Type B pancreatic cell (in vitro differentiated cells): ENCODE measurements at regions not wholly inside any gene's neighbourhood (a gene's known extent, or its start where the extent isn't known, plus 50 kb on each side); places are given as distances from the start of the nearest gene placed in this dataset.
A peak's percentile ranks its signal among the peaks of the same experiment; 100 is the strongest.

Experiments used
- DNase-seq: peaks from one replicate; pipeline ENCODE4 v3.0.0; 2021; ENCODE audit warnings: mixed read lengths; ENCODE audit not compliant: unreplicated experiment; ENCODE audit errors: extremely low spot score
- H3K27ac Mint-ChIP-seq: 2 replicates; pipeline ENCODE4 v1.8.0; 2021; ENCODE audit warnings: mild to moderate bottlenecking, mixed read lengths
- H3K27me3 Mint-ChIP-seq: 2 replicates; pipeline ENCODE4 v1.8.0; 2021; ENCODE audit warnings: mixed read lengths
- H3K36me3 Mint-ChIP-seq: 2 replicates; pipeline ENCODE4 v1.8.0; 2021; ENCODE audit warnings: mixed read lengths
- H3K4me1 Mint-ChIP-seq: one replicate; pipeline ENCODE4 v1.8.0; 2021; ENCODE audit warnings: mixed read lengths; ENCODE audit not compliant: unreplicated experiment
- H3K4me3 Mint-ChIP-seq: 2 replicates; pipeline ENCODE4 v1.8.0; 2021; ENCODE audit warnings: mild to moderate bottlenecking, mixed read lengths
- H3K9me3 Mint-ChIP-seq: 2 replicates; pipeline ENCODE4 v1.8.0; 2021; ENCODE audit warnings: mixed read lengths
- CTCF ChIP-seq: fragments of 200-600 bp; sonication (generic); conservative IDR thresholded peaks from 2 replicates; pipeline ENCODE4 v1.5.0; 2021; ENCODE audit warnings: antibody characterized with exemption, mild to moderate bottlenecking

- Mint-ChIP-seq H3K27me3 (no peaks in the 10 kb centered on the region), H3K4me1 (no peaks in the 10 kb centered on the region), H3K9me3 (no peaks in the 10 kb centered on the region), H3K4me3 (no peak overlapping the region), H3K27ac (no peak overlapping the region), H3K36me3 (no peaks in the 10 kb centered on the region)
- no peak for TF ChIP-seq CTCF
- no peak for DNase-seq
Measured at GRCh38 chr4:81828991-81829390, 357.3 kb upstream of the RASGEF1B start.

- H3K4me1 Mint-ChIP-seq, result no peaks in the 10 kb centered on the region
- no peak for DNase-seq
- no peak for TF ChIP-seq CTCF
- no peak overlapping the region for H3K4me3 Mint-ChIP-seq
- H3K9me3 Mint-ChIP-seq, result no peaks in the 10 kb centered on the region
- H3K27ac Mint-ChIP-seq, result no peak overlapping the region
- no peaks in the 10 kb centered on the region for H3K36me3 Mint-ChIP-seq
- H3K27me3 Mint-ChIP-seq, result no peaks in the 10 kb centered on the region
Measured at GRCh38 chr4:81827577-81828202, 356.0 kb upstream of the RASGEF1B start.

- Mint-ChIP-seq H3K27me3 (no peaks in the 10 kb centered on the region), H3K27ac (no peak overlapping the region), H3K4me3 (no peak overlapping the region), H3K36me3 (no peaks in the 10 kb centered on the region), H3K4me1 (no peaks in the 10 kb centered on the region), H3K9me3 (no peaks in the 10 kb centered on the region)
- no peak for DNase-seq
- TF ChIP-seq CTCF, result no peak
Measured at GRCh38 chr4:81826817-81827424, 355.2 kb upstream of the RASGEF1B start.

- Mint-ChIP-seq H3K9me3 (no peaks in the 10 kb centered on the region), H3K4me3 (no peak overlapping the region), H3K27me3 (no peaks in the 10 kb centered on the region), H3K36me3 (no peaks in the 10 kb centered on the region), H3K4me1 (no peaks in the 10 kb centered on the region), H3K27ac (no peak overlapping the region)
- TF ChIP-seq CTCF, result no peak
- DNase-seq, result no peak
Measured at GRCh38 chr4:81826335-81826734, 354.6 kb upstream of the RASGEF1B start.

- DNase-seq, result no peak
- Mint-ChIP-seq H3K9me3 (peaks cover 4% of the 10 kb centered on the region), H3K27ac (peak overlapping the region; percentile 8), H3K27me3 (no peaks in the 10 kb centered on the region), H3K4me3 (peak overlapping the region; percentile 4), H3K4me1 (peaks cover 9% of the 10 kb centered on the region), H3K36me3 (no peaks in the 10 kb centered on the region)
- no peak for TF ChIP-seq CTCF
Measured at GRCh38 chr4:81818385-81818920, 346.7 kb upstream of the RASGEF1B start.
